Amniotic stem cell (primary cell): ENCODE measurements at regions not wholly inside any gene's neighbourhood (a gene's known extent, or its start where the extent isn't known, plus 50 kb on each side); places are given as distances from the start of the nearest gene placed in this dataset.

Experiments
- DNase-seq: peaks from one replicate; lab custom pipeline; 2025; lab: John Stamatoyannopoulos, UW

GRCh38 chr21:43364261-43364510, 62.7 kb downstream of the SIK1 start:
- no peak for DNase-seq

GRCh38 chr21:43363506-43364260, 63.2 kb downstream of the SIK1 start:
- DNase-seq: no peak

DNA sequence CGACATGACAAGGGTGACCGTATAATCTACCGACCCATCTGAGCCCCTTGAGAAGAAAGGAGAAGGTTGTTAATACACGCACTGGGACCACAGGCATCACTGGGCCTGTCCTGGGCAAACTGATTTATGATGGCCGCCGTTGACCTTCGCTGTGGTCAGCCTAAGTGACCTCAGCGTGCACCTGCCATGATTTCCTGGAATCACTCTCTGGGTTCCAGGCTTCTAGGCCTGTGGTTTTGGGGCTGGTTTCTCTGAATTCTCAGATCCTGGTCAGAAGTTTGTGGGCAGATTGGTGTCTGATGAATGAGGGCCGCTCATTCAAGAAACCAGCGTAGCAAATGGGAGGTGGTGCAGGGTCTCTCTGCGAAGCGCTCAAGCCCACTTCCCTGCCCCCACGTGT, 64.0 kb downstream of the SIK1 start:
- no peak for DNase-seq

DNA sequence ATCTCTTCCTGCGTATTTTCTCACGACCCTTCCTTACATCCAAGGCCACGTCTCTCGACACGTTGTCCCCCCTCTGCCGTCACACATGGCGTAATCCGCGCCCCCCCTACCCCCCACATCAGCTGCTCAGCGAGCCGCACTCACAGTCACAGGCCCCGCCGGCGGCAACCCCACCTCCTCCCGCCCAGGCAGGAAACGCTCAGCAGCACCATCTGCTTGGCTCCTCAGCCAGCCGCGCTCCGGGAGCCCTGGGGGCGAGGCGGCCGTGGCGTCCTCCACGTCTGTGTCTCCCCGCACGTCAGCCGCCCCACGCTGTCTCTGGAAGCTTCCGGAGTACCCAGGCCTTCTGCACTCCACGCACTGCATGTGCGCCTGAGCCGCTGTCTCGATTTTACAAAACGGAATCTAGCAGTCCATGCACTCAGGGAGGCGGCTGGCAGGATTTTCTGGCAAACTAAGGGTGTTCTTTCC, 64.6 kb downstream of the SIK1 start:
- no peak for DNase-seq

DNA sequence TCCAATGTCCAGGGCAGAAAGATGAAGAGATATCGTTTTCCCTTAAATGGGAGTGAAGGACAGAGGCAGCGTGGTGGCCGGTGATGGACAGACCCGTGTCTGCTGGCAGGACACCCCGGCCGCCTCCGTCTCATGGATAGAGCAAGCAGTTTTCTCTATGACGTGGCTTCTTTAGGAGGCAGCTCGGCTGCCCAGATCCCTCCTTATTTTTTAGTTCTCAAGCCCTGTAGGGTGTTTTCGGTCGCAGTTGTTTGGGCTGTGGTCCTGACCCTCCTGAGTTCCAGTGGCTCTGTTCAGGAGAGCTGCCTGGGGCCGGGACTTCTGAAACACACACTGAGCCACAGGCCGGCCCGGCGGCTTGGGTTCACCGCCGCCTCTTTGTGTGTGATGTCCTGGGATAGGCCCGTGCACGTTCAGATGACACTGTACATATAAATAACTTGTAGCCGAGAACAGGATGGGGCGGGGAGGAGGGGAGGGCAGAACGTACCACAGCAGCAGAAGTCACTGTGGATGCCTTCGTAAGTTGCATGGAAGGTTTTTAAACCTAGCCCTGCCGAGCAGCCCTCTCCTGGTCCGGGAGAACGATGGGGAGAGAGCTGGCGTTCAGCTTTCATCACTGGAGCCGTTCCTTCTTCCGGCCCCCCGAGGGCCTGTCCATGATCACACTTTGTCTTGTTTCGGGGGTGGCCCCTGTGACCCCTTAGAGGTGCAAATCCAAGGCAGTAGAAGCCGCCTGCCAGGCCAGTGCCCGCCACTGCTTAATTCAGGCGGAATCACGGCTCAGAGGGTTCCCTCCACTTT, 65.2 kb downstream of the SIK1 start:
- DNase-seq: no peak

DNA sequence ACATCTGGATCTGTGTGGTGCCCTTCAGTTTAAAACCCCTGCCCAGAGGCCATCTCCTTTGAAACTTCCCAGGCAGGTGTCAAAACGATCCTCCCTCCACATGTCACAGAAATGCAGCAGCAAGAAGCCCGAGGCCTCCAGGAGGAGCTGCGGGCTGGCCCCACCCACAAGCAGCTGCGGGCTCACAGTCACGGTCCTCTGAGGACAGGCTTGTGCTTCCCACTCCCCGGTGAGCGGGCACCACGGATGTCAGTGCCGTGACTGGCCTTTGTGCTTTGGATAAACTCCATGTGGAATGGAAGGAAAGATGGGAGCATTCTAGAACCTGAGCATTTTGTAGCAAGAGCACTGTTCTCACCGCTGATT, 65.8 kb downstream of the SIK1 start:
- no peak for DNase-seq

DNA sequence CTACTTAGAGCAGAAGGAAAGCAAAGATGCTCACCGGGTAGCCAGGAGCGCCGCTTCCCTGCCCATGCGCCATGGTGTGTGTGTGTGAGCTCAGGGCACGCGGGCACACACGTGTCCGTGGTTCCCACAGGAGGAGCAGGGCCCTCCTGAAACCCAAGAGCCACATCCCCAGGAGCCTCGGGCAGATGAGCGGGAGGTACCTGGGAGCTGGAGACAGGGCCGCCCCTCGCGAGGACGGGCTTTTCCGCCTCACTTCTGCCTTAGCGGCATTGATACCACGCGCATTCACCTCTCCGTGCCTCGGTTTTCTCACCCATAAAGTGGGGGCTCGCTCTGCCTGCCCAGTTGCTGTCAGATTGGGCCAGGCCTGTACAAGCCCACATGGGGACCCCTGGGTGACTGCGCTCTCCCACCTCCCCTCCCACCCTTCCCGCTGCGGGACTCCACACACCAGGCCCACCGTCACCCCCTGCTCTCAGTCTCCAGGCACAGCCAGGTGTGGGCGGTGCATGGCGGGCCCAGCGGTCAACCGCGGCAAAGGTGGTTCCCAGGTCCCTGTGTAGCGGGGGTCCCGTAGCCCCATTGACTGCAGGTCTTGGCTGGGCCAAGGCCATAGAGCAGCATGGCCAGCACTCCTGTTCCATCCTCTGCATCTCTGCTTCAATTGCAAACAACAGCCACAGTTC, 66.3 kb downstream of the SIK1 start:
- DNase-seq: no peak

DNA sequence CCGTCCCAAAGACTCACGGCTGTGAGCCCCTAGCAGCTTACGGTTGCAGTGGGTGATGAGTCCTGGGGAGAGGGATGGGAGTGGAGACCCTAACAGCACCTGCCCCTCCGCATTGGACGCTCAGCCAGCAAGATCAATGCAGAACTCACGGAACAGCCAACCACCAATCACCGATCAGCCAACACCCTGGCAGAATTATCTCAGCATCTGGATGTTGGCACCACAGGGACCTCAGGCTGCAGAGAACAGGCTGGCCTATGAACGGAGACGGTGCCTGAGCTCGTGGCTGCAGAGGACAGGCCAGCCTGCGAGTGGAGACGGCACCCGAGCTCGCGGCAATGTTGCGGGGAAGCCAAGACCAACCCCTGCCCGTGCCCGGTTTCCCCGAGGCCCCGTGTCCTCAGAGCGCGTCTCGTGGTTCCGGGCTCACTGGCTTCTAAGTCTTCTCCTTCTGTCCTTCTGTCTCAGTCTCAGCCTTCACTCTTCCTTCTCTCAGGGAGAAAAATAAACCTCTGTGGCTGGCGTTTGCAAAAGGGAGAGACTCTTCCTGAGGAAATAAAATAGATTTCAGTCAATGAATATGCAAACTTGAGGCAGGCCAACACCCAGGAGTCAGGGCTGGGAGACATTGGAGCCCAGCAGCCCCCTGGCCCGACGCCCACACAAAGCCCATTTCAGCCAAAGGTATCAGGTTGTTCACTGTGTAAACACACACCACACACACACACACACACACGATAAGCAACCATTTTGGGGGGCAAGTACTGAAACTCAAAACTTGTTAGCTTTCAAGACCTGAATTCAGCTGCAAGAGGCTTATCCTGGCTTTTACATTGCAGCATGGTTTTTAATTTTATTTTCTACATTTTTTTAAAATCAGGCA, 67.8 kb downstream of the SIK1 start:
- no peak for DNase-seq

- no peak for DNase-seq
These were observed 69.1 kb downstream of the SIK1 start for GRCh38 chr21:43357715-43358430.

GRCh38 chr21:43355925-43356289, 71.0 kb downstream of the SIK1 start:
- DNase-seq: no peak

GRCh38 chr21:43355266-43355924, 71.5 kb downstream of the SIK1 start:
- no peak for DNase-seq

DNA sequence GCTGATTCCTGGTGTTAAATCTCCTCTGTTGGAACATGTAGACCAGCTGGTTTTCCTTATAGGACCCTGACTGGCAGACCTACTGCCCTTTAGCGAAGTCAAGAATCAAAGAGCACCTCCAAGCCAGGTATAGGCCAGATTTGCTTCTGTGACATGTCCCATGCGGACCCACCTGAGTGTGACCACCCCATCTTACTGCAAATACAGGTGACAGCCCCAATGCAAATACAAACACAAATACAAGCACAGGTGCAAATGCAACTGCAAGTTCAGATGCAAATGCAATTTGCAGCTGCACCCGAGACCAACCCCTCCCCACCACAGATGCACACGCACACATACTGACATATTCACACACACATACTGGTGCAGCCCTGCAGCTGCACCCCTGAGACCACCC, 72.3 kb downstream of the SIK1 start:
- no peak for DNase-seq

- no peak for DNase-seq
These were observed 72.9 kb downstream of the SIK1 start for GRCh38 chr21:43354026-43354420.

DNA sequence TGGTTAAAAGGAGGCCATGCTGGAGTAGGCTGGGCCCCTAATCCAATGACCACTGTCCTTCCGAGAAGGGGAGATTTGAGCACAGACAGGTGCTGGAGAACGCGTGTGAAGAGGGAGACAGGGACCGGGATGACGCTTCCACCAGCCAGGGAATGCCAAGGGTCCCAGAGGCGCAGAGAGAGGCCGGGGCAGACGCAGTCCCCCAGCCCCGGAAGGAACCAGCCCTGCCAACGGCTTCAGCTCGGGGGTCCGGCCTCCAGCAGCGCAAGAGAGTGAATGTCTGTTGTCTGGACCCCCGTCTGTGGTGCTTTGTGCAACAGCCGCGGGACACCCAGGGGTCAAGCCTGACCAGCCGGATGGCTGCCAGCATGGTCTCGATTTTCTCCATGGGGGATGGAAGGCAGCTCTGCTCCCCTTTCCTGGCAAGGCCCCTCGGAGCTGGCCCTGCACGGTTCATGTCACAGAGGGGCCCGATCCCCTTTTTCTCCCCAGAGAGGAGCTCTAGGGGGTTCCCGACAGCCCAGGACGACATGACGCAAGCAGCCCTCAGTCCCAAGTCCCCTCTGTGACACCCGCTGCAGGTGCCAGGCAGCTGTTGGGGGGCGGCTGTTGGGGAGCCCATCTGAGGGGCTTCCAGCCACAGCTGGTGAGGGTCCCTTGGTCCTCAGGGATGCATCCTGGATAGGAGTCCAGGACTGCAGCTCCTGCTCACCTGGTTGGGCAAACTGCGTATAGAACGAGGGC, 73.5 kb downstream of the SIK1 start:
- DNase-seq: no peak

GRCh38 chr21:43352568-43353281, 74.2 kb downstream of the SIK1 start:
- no peak for DNase-seq

DNA sequence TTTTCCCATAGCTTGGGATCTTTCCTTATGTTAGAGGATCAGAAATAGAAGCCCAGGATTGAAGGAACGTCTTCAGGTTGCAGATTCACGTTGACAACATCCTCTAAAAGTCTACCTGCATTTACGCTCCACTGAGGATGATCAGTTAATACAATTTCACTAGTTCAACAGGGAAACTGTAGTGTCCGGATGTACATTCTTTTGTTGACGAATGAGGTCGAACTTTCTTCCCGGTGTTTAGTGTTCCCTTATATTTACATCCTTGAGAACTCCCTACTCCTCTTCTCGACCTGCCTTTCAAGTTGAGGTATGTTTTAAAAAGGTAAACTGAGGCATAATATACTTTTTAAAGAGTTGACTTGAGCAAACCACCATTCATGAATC, 74.8 kb downstream of the SIK1 start:
- DNase-seq: no peak

DNA sequence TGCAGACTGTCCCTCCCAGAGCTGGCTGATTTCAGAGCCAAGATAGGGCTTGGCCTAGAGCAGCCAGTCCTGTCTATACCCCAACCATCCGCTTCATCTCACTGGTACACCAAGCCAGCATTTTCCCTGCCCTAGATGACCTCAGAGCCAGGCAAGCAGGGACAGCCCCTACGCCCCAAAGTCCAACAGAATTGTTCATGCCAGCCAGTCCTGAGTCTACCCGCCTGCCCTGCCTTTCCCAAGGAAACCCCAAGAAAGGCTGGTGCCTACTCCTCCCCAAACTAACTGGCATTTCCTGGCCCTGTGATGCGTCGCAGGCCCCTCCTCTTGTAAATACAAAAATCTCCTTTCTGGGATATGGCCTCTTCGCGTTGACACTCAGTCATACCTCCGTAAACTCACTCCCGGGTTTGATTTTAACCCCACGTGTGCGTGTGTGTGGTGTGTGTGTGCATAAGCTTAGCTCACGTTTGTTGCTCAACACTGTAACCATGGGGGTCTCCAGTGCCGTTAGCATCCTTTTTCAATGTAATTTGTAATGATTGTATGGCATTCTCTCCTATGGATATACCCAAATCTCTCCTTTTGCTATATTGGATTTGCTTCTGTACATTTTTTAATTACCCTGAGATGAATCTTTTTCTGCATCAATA, 75.3 kb downstream of the SIK1 start:
- DNase-seq: no peak

GRCh38 chr21:43349644-43350043, 77.3 kb downstream of the SIK1 start:
- DNase-seq: no peak

DNA sequence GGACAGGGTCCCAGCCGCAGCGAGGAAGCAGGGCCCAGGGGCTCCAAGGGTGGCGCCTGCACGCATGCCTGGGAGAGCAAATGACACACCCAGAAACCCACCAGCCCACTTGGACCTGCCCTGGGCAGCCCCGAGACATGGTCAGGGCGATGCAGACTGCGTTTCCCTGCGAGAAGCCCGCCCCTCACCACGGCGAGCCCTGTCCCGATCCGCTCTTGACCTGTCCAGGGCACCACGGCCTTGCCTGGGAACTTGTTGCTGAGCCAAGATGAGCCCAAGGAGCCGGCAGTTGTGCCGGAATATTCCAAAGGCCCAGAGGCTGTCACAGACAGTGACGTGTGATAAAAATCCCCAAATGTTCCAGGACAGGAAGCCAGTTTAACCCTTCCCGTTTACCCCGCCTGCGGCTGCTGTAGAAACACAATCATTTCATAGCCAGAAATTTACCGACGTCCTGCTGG, 78.1 kb downstream of the SIK1 start:
- no peak for DNase-seq
